Suprapubic skin (tissue), 4 donors: ENCODE measurements at regions not wholly inside any gene's neighbourhood (a gene's known extent, or its start where the extent isn't known, plus 50 kb on each side); places are given as distances from the start of the nearest gene placed in this dataset.

Source experiments
- DNase-seq, 2 donors: peaks; one replicate each; pipeline ENCODE4 v3.0.0-alpha.2; 2019; ENCODE audit warnings: low spot score in 2 of 2
- H3K27ac ChIP-seq: fragments of 200-600 bp; sonication (generic); one replicate; pipeline ENCODE4 v1.5.1; 2019
- H3K27me3 ChIP-seq: fragments of 200-600 bp; sonication (generic); one replicate; pipeline ENCODE4 v1.5.1; 2019
- H3K36me3 ChIP-seq: fragments of 200-600 bp; sonication (generic); one replicate; pipeline ENCODE4 v1.5.1; 2019
- H3K4me1 ChIP-seq: fragments of 200-600 bp; sonication (generic); one replicate; pipeline ENCODE4 v1.5.1; 2019
- H3K4me3 ChIP-seq: fragments of 200-600 bp; sonication (generic); one replicate; pipeline ENCODE4 v1.5.1; 2019; ENCODE audit warnings: mild to moderate bottlenecking
- H3K9me3 ChIP-seq: fragments of 200-600 bp; sonication (generic); one replicate; pipeline ENCODE4 v1.5.1; 2019
- EP300 ChIP-seq: sonication (generic); formaldehyde crosslinking; IDR thresholded peaks from one replicate; pipeline ENCODE4 v1.6.1; 2017; ENCODE audit warnings: antibody characterized with exemption
- POLR2A ChIP-seq, 2 donors: fragments of 450-650 bp; IDR thresholded peaks; one replicate each; pipeline ENCODE4 v1.6.1; 2017; ENCODE audit warnings: antibody characterized with exemption in 2 of 2, mild to moderate bottlenecking in 2 of 2, moderate library complexity in 2 of 2
- POLR2AphosphoS5 ChIP-seq, 3 donors: sonication (generic); formaldehyde crosslinking; IDR thresholded peaks; one replicate each; pipeline ENCODE4 v1.6.1; 2017; ENCODE audit warnings: antibody characterized with exemption in 3 of 3
- WGBS: methylation state at CpG from one replicate; pipeline ENCODE4 v1.1.5; 2018; 5-methylcytosine and 5-hydroxymethylcytosine counted together
- TF ChIP-seq, protein P1 (sequence below), 2 donors: fragments of 200-600 bp in 1 of 2; fragments of 450-650 bp in 1 of 2; sonication (generic) in 1 of 2; IDR thresholded peaks; one replicate each; pipeline ENCODE4 v1.5.1; 2016 to 2019; ENCODE audit warnings: antibody characterized with exemption in 2 of 2, mild to moderate bottlenecking in 1 of 2, moderate library complexity in 1 of 2

DNA sequence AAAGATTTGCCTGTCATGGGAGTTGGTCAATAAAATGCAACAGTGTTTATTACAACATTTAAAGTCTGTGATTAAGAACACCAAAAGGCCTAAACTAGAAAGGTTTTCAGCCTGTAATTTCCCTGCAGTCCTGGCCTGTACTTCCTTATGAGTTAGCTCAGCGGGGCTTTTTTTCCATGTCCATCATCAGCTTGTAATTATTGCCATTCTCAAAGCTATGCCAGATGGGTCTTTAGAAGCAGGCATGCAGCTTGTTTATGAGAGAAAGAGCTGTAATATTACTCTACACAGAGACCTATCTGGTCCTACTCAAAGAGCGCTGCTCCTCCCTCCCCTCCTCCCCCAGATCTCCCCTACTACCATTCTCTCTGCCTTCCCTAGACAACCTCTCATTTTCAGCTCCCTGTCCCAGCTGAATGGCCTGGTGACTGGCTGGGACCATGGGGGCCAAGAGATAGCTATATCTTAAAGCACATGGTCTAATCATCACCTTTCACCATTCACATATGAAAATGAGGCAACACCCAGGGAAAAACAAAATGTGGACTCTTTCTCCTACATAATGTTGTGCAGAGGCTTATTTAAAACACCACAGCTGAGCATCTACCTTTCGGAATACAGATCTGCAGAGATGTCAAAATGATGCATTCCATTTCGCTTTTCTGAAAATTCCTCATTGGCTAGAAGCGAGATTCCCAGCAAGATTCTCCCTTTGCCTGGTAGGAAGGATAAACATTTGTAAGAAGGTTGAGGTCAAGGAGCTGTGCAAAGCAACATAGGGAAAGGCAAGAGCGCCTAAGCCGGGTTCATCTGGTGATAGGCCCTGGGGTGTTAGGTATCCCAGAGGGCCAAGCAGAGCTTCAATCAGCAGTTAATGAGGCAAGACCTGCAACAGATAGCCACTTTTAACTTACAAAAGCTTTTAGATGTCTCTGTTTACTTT lies 209.7 kb upstream of the CDKN3 start:
- Histone ChIP-seq H3K4me1 (peaks cover 13% of the 10 kb centered on the region), H3K27me3 (no peaks in the 10 kb centered on the region), H3K4me3 (no peak overlapping the region), H3K27ac (no peak overlapping the region), H3K9me3 (no peaks in the 10 kb centered on the region), H3K36me3 (no peaks in the 10 kb centered on the region)
- no peak for DNase-seq
- WGBS = 89% methylated on average over 7 of the region's 7 CpGs
- TF ChIP-seq POLR2A (IDR thresholded peaks at IDR 0.05) = no peak
- no peak for TF ChIP-seq EP300
- no peak for TF ChIP-seq POLR2AphosphoS5 (IDR thresholded peaks at IDR 0.05)
- TF ChIP-seq, protein P1, sequence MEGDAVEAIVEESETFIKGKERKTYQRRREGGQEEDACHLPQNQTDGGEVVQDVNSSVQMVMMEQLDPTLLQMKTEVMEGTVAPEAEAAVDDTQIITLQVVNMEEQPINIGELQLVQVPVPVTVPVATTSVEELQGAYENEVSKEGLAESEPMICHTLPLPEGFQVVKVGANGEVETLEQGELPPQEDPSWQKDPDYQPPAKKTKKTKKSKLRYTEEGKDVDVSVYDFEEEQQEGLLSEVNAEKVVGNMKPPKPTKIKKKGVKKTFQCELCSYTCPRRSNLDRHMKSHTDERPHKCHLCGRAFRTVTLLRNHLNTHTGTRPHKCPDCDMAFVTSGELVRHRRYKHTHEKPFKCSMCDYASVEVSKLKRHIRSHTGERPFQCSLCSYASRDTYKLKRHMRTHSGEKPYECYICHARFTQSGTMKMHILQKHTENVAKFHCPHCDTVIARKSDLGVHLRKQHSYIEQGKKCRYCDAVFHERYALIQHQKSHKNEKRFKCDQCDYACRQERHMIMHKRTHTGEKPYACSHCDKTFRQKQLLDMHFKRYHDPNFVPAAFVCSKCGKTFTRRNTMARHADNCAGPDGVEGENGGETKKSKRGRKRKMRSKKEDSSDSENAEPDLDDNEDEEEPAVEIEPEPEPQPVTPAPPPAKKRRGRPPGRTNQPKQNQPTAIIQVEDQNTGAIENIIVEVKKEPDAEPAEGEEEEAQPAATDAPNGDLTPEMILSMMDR (IDR thresholded peaks at IDR 0.05) = no peak

DNA sequence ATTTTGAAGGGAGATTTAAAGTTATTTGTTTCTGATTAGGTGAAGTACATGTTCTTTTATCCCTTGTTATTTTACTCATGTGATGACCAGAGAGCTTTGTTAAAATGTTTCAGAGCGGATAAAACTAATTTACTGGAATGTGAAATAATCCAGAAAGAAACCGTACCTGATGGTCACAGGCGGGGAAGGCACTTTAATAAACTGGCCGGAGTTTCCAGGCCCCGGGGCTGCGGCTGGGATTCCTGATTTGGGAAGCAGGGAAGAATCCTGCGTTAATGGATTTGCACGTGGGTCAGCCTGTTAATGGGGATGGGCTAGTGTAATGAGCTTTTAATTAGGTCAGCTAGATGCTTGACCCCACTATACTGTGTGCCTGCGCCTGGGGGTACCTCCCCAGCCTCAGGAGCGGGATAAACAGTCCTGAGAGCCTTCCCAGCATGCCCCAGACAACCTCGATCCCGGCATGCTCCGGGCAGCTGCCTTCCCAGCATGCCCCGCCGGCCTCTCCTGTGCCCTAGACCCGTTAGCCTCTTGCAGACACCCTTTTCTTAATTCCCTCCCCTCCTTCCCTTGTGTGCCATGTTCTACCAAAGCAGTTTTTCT lies 208.6 kb upstream of the CDKN3 start:
- H3K4me1 ChIP-seq = peaks cover 13% of the 10 kb centered on the region
- no peaks in the 10 kb centered on the region for H3K27me3 ChIP-seq
- no peak for TF ChIP-seq POLR2A (IDR thresholded peaks at IDR 0.05)
- TF ChIP-seq, protein P1 (IDR thresholded peaks at IDR 0.05) = no peak
- TF ChIP-seq POLR2AphosphoS5 (IDR thresholded peaks at IDR 0.05) = no peak
- no peak for TF ChIP-seq EP300
- H3K9me3 ChIP-seq = no peaks in the 10 kb centered on the region
- no peak overlapping the region for H3K27ac ChIP-seq
- 92% methylated on average over 16 of the region's 16 CpGs for WGBS
- no peak for DNase-seq
- H3K4me3 ChIP-seq = no peak overlapping the region
- H3K36me3 ChIP-seq = no peaks in the 10 kb centered on the region

DNA sequence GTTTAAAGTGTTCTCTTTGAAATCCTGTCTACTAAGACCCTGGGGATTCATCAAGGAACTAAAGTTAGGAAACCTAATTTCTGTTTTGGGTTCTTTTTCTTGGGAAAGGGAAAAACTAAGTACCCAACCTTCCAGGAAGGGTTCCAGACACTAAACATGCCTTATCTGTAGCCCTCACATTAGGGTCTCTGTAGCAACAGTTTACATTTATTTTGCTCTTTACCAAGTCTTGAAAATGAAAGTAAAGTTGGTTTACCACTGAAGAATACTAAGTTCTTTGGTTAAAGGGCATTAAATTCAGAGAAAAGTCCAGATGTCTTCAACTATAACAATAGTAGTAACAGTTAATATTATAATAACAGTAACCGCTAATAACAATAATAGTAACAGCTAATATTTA lies 207.5 kb upstream of the CDKN3 start:
- 79% methylated on average over 1 of the region's 1 CpG for WGBS
- peaks cover 13% of the 10 kb centered on the region for H3K4me1 ChIP-seq
- H3K9me3 ChIP-seq = no peaks in the 10 kb centered on the region
- TF ChIP-seq, protein P1 (IDR thresholded peaks at IDR 0.05) = no peak
- TF ChIP-seq POLR2AphosphoS5 (IDR thresholded peaks at IDR 0.05) (no peak), POLR2A (IDR thresholded peaks at IDR 0.05) (no peak), EP300 (no peak)
- no peak overlapping the region for H3K27ac ChIP-seq
- H3K4me3 ChIP-seq = no peak overlapping the region
- DNase-seq = no peak
- no peaks in the 10 kb centered on the region for H3K27me3 ChIP-seq
- H3K36me3 ChIP-seq = no peaks in the 10 kb centered on the region

DNA sequence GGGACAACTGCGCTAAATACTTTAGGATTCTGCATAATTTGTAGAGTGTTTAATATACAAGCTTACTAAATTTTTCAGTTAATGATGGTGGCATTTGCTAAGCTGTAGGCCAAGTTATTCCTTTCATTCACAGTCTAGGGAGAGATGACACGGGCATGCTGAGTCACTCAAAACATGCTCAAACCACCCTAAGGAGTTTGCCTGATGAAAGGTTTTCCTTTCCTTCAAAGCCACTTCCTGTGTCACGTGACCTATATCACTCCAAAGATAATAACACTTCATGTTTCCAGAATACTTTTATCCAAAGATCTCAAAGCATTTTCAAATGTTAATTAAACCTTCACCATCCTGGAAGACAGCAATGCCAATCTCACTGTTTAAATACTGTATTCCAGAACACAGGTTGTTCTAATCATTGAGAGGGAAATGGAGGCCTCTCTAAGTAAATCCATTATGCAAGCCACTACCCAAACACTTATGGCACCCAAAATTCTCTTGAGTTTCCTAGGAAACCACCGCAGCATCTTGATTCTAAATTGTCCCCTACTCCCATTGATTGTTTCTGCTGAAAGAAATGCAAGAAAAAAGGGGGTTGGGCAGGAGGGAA lies 207.0 kb upstream of the CDKN3 start:
- H3K9me3 ChIP-seq = no peaks in the 10 kb centered on the region
- no peak overlapping the region for H3K4me3 ChIP-seq
- TF ChIP-seq EP300 = no peak
- no peak for TF ChIP-seq POLR2AphosphoS5 (IDR thresholded peaks at IDR 0.05)
- TF ChIP-seq, protein P1 (IDR thresholded peaks at IDR 0.05) = no peak
- TF ChIP-seq POLR2A (IDR thresholded peaks at IDR 0.05) = no peak
- peaks cover 13% of the 10 kb centered on the region for H3K4me1 ChIP-seq
- no peak for DNase-seq
- H3K27me3 ChIP-seq = no peaks in the 10 kb centered on the region
- H3K36me3 ChIP-seq = no peaks in the 10 kb centered on the region
- 43% methylated on average over 4 of the region's 4 CpGs for WGBS
- H3K27ac ChIP-seq = no peak overlapping the region

DNA sequence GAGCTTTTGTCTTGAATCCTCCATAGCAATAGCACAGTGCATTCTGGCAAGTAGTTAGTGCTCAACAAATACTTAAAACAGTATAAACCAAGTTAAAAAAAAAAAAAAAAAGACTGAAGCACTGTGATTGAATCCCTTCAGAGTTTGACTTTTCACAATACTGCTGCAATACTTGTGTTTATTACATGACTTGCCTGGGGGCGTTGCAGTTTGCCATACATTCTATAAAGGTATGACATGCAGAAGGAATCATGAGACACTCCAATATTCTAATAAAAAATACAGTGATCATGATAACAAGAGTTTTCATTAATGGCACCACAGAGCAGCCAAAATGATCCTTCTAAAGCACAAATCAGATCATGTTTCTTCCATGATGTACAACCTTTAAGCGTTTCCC lies 205.0 kb upstream of the CDKN3 start:
- Histone ChIP-seq H3K4me3 (no peak overlapping the region), H3K27ac (no peak overlapping the region), H3K27me3 (no peaks in the 10 kb centered on the region), H3K4me1 (peaks cover 13% of the 10 kb centered on the region), H3K9me3 (no peaks in the 10 kb centered on the region), H3K36me3 (no peaks in the 10 kb centered on the region)
- 80% methylated on average over 2 of the region's 2 CpGs for WGBS
- no peak for DNase-seq
- TF ChIP-seq POLR2A (IDR thresholded peaks at IDR 0.05) = no peak
- TF ChIP-seq POLR2AphosphoS5 (IDR thresholded peaks at IDR 0.05) = no peak
- TF ChIP-seq EP300 = no peak
- TF ChIP-seq, protein P1 (IDR thresholded peaks at IDR 0.05) = no peak
